Upper lobe of left lung (tissue), 6 donors: ENCODE measurements at regions not wholly inside any gene's neighbourhood (a gene's known extent, or its start where the extent isn't known, plus 50 kb on each side); places are given as distances from the start of the nearest gene placed in this dataset.

Source experiments
- ATAC-seq, 2 donors: fragments of 200-7000 bp; cut with Tn5 transposase; one replicate each; pipeline ENCODE4 v1.9.1; 2022; ENCODE audit warnings: mild to moderate bottlenecking in 2 of 2, moderate library complexity in 2 of 2; ENCODE audit not compliant: low FRiP score in 2 of 2
- DNase-seq, 2 donors: peaks; one replicate each; pipeline ENCODE4 v3.0.0-alpha.2; 2019 to 2020
- H3K27ac ChIP-seq, 4 donors: fragments of 200-600 bp; sonication (generic); one replicate each; pipeline ENCODE4 v1.5.1; 2016 to 2019
- H3K27me3 ChIP-seq, 4 donors: fragments of 200-600 bp; sonication (generic); one replicate each; pipeline ENCODE4 v1.5.1; 2017 to 2019
- H3K36me3 ChIP-seq, 4 donors: fragments of 200-600 bp; sonication (generic); one replicate each; pipeline ENCODE4 v1.5.1; 2016 to 2019
- H3K4me1 ChIP-seq, 4 donors: fragments of 200-600 bp; sonication (generic); one replicate each; pipeline ENCODE4 v1.5.1; 2018 to 2019
- H3K4me3 ChIP-seq, 4 donors: fragments of 200-600 bp; sonication (generic); one replicate each; pipeline ENCODE4 v1.5.1; 2017 to 2019; ENCODE audit warnings: mild to moderate bottlenecking in 2 of 4, moderate library complexity in 1 of 4
- H3K9me3 ChIP-seq, 4 donors: fragments of 200-600 bp; sonication (generic); one replicate each; pipeline ENCODE4 v1.5.1; 2018 to 2019
- EP300 ChIP-seq, 4 donors: sonication (generic); formaldehyde crosslinking; IDR thresholded peaks; one replicate each; pipeline ENCODE4 v1.5.1; 2017; ENCODE audit warnings: antibody characterized with exemption in 4 of 4, control low read depth in 2 of 4
- POLR2A ChIP-seq, 4 donors: fragments of 450-650 bp; IDR thresholded peaks; one replicate each; pipeline ENCODE4 v1.5.1; 2016 to 2017; ENCODE audit warnings: antibody characterized with exemption in 4 of 4, mild to moderate bottlenecking in 2 of 4
- POLR2AphosphoS5 ChIP-seq, 2 donors: sonication (generic); formaldehyde crosslinking; IDR thresholded peaks; one replicate each; pipeline ENCODE4 v1.5.1; 2017; ENCODE audit warnings: antibody characterized with exemption in 2 of 2
- WGBS, 2 donors: methylation state at CpG; one replicate each; pipeline ENCODE4 v1.1.5; 2017 to 2018; 5-methylcytosine and 5-hydroxymethylcytosine counted together
- TF ChIP-seq, protein P1 (sequence below), 6 experiments: fragments of 450-650 bp in 4 of 6; fragments of 200-600 bp in 2 of 6; sonication (generic) in 2 of 6; IDR thresholded peaks; one replicate each; pipeline ENCODE4 v1.5.1; 2016 to 2019; ENCODE audit warnings: antibody characterized with exemption in 6 of 6
- donor health status: DM: no; HTN: no; CAD: no; lungs with moderate emphysema.
- donor health status: DM: no; HTN: yes; CAD: no; lungs with severe emphysema.

DNA sequence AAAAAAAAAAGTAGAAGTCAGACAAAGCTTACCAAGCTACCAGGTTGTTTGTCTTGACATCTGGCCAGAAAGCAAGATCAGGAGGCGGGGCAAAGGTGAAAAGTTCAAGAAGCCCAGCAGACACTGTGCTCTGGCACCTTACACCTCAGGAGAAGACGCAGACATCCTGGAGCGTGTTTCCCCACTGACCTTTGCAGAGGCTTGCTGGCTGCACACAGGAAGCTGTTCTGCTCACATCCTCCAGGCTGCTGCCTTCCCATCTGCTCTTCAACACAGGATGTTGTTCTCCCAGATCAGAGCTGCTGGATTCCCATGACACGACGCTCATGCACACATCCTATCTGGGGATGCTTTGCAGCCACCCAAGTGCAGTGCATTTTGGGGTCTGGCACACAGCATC is 174.4 kb upstream of the KIAA1217 start:
- peak in 1 of 2 donors; percentile 43 for ATAC-seq
- H3K27ac ChIP-seq, result no peak overlapping the region

DNA sequence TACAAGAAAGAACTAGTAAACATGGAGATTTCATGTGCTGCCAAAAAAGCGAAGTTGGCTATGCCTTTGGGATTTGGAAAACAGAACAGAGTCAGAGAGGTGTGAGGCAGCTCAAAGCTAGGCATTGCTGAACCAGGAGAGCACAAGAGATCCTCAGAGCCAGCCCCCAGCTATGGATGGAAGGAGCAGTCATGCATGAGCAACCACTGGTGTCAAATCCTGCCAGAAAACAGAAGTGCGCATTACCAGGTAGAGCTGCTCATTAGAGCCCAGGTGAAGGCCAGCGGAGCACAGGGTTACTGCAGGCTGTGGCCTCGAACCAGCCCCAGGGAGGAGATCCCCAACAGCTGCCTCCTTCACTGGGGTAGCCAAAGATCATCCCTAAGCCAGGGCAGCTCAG is 173.2 kb upstream of the KIAA1217 start:
- ATAC-seq (no peak), DNase-seq (no peak)
- WGBS, 2 donors, result 89 to 95% methylated on average over 4 of the region's 4 CpGs
- Histone ChIP-seq H3K27ac (no peak overlapping the region), H3K9me3 (no peaks in the 10 kb centered on the region), H3K27me3 (no peaks in the 10 kb centered on the region), H3K4me3 (no peak overlapping the region), H3K36me3 (no peaks in the 10 kb centered on the region), H3K4me1 (peaks cover 0 to 8% (median 4%) of the 10 kb centered on the region in 4 donors)
- TF ChIP-seq POLR2A (IDR thresholded peaks at IDR 0.05) (no peak), EP300 (IDR thresholded peaks at IDR 0.05) (no peak), POLR2AphosphoS5 (IDR thresholded peaks at IDR 0.05) (no peak)
- TF ChIP-seq, protein P1, sequence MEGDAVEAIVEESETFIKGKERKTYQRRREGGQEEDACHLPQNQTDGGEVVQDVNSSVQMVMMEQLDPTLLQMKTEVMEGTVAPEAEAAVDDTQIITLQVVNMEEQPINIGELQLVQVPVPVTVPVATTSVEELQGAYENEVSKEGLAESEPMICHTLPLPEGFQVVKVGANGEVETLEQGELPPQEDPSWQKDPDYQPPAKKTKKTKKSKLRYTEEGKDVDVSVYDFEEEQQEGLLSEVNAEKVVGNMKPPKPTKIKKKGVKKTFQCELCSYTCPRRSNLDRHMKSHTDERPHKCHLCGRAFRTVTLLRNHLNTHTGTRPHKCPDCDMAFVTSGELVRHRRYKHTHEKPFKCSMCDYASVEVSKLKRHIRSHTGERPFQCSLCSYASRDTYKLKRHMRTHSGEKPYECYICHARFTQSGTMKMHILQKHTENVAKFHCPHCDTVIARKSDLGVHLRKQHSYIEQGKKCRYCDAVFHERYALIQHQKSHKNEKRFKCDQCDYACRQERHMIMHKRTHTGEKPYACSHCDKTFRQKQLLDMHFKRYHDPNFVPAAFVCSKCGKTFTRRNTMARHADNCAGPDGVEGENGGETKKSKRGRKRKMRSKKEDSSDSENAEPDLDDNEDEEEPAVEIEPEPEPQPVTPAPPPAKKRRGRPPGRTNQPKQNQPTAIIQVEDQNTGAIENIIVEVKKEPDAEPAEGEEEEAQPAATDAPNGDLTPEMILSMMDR (IDR thresholded peaks at IDR 0.05), result no peak

More for the DNA sequence above, 174.4 kb upstream of the KIAA1217 start:
- Histone ChIP-seq H3K4me3 (no peak overlapping the region), H3K36me3 (no peaks in the 10 kb centered on the region), H3K9me3 (no peaks in the 10 kb centered on the region), H3K4me1 (peaks cover 0 to 8% (median 4%) of the 10 kb centered on the region in 4 donors), H3K27me3 (no peaks in the 10 kb centered on the region)
- no peak for DNase-seq
- WGBS, 2 donors, result 32 to 49% methylated on average over 5 of the region's 5 CpGs
- TF ChIP-seq POLR2AphosphoS5 (IDR thresholded peaks at IDR 0.05), result peak in 1 of 2 donors; percentile 16
- TF ChIP-seq POLR2A (IDR thresholded peaks at IDR 0.05), result no peak

DNA sequence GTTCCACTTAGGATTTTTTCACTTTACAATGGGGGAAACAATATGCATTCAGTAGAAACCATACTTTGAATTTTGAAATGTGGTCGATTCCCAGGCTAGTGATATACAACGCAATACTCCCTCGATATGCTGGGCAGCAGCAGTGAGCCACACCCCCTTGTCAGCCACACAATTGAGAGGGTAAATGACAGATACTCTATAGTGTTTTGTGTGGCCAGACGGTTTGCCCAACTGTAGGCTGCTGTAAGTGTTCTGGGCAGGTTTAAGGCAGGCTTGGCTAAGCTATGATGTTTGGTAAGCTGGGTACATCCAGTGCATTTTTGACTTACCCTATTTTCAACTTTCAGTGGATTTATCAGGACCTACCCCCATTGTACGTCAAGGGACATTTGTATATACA is 169.6 kb upstream of the KIAA1217 start:
- ATAC-seq, result no peak
- H3K36me3 ChIP-seq, result no peaks in the 10 kb centered on the region
- H3K27ac ChIP-seq, result no peak overlapping the region
- no peaks in the 10 kb centered on the region for H3K27me3 ChIP-seq
- WGBS, 2 donors, result 63 to 76% methylated on average over 5 of the region's 5 CpGs
- TF ChIP-seq, protein P1 (IDR thresholded peaks at IDR 0.05), result no peak
- TF ChIP-seq POLR2AphosphoS5 (IDR thresholded peaks at IDR 0.05) (no peak), POLR2A (IDR thresholded peaks at IDR 0.05) (no peak), EP300 (IDR thresholded peaks at IDR 0.05) (no peak)
- no peaks in the 10 kb centered on the region for H3K9me3 ChIP-seq
- DNase-seq, result no peak
- no peak overlapping the region for H3K4me3 ChIP-seq
- H3K4me1 ChIP-seq, result peaks cover 0 to 7% (median 4%) of the 10 kb centered on the region in 4 donors

DNA sequence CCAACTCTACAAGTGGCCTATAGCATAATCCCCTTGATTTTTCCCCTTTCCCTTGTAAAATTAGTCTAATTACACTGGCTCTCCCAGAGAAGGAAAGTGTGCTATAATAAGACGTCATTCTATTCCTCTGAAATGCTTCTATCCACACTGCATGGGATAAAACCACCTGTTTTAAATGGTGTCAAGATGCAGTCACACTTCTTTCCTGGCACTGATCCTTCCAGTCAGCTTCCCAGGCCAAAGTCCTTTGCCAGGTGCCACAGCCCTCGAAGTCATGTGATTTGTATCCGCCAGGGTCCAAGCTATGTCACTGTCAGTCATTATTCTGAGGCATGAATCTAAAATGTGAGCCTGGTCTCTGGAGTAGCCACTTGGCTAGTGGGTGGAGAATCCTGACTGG is 169.0 kb upstream of the KIAA1217 start:
- DNase-seq, result no peak
- H3K27ac ChIP-seq, result no peak overlapping the region
- WGBS, 2 donors, result 88 to 92% methylated on average over 3 of the region's 3 CpGs

DNA sequence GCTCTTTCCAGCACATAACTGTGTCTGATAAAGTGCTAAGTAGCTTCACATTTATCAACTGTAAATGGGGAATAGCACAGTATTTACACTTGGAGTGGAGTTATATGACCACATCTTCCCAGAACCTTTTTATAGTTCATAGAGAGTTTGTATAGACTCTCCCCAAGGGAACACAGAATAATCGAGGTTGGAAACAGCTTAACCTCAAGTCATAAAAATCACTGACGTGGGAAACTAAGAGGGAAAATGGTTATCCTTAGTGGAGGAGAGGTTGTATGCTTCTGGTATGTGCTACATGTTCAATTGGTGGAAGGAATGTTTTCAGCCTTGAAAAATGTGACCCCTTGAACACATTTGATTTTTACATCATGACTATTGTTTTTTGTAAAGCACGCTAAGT is 167.9 kb upstream of the KIAA1217 start:
- H3K27ac ChIP-seq, result no peak overlapping the region
- TF ChIP-seq, protein P1 (IDR thresholded peaks at IDR 0.05), result no peak
- TF ChIP-seq POLR2AphosphoS5 (IDR thresholded peaks at IDR 0.05) (no peak), POLR2A (IDR thresholded peaks at IDR 0.05) (no peak), EP300 (IDR thresholded peaks at IDR 0.05) (no peak)

More for the DNA sequence above, 169.0 kb upstream of the KIAA1217 start:
- H3K4me1 ChIP-seq, result peaks cover 0 to 1% (median 0%) of the 10 kb centered on the region in 4 donors
- H3K27me3 ChIP-seq, result no peaks in the 10 kb centered on the region
- no peaks in the 10 kb centered on the region for H3K9me3 ChIP-seq
- no peak overlapping the region for H3K4me3 ChIP-seq
- TF ChIP-seq EP300 (IDR thresholded peaks at IDR 0.05), result no peak
- no peak for TF ChIP-seq POLR2AphosphoS5 (IDR thresholded peaks at IDR 0.05)
- TF ChIP-seq POLR2A (IDR thresholded peaks at IDR 0.05), result no peak
- TF ChIP-seq, protein P1 (IDR thresholded peaks at IDR 0.05), result no peak
- ATAC-seq, result no peak
- no peaks in the 10 kb centered on the region for H3K36me3 ChIP-seq

More for the DNA sequence above, 167.9 kb upstream of the KIAA1217 start:
- H3K36me3 ChIP-seq, result no peaks in the 10 kb centered on the region
- no peak for DNase-seq
- H3K9me3 ChIP-seq, result no peaks in the 10 kb centered on the region
- no peak for ATAC-seq
- H3K4me3 ChIP-seq, result no peak overlapping the region
- no peaks in the 10 kb centered on the region for H3K4me1 ChIP-seq
- no peaks in the 10 kb centered on the region for H3K27me3 ChIP-seq
- WGBS, 2 donors, result 77% methylated on average over 3 of the region's 3 CpGs
